OCI-LY3 (cell line): ENCODE measurements at regions not wholly inside any gene's neighbourhood (a gene's known extent, or its start where the extent isn't known, plus 50 kb on each side); places are given as distances from the start of the nearest gene placed in this dataset.

Experiments
- EZH2phosphoT487 ChIP-seq: fragments of 200-600 bp; shearing (Covaris generic); IDR thresholded peaks from 2 replicates; pipeline ENCODE4 v1.6.1; 2018; ENCODE audit warnings: antibody characterized with exemption, mixed run types, low read depth
- TF ChIP-seq, protein P1 (sequence below): fragments of 200-600, 300-600 bp; sonication (generic); IDR thresholded peaks from 2 replicates; pipeline ENCODE4 v1.5.1; 2014; ENCODE audit warnings: antibody characterized with exemption, low read length, low read depth

DNA sequence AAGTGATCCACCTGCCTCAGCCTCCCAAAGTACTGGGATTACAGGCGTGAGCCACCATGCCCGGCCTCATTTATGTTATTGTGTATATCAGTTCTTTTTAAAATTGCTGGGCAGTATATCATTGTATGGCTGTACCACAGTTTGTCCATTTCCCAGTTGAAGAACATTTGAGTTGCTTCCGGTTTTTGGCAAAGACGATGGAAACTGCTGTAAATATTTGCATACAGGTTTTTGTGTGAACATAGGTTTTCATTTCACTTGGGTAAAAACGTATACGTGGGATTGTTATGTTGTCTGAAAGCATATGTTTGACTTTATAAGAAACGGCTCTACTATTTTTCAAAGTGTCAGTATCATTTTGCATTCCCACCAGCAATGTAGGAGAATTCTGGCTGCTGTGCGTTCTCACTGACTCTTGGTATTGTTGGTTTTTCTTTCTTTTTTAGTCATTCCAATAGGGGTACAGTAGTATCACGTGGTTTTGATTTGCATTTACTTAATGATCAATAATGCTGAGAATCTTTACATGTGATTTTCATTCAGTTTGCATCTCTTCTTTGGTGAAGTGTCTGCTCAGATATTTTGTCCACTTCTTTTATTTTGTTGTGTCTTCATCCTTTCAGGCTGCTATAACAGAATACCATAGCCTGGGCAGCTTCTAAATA lies 63.2 kb upstream of the GOT2 start:
- TF ChIP-seq, protein P1, sequence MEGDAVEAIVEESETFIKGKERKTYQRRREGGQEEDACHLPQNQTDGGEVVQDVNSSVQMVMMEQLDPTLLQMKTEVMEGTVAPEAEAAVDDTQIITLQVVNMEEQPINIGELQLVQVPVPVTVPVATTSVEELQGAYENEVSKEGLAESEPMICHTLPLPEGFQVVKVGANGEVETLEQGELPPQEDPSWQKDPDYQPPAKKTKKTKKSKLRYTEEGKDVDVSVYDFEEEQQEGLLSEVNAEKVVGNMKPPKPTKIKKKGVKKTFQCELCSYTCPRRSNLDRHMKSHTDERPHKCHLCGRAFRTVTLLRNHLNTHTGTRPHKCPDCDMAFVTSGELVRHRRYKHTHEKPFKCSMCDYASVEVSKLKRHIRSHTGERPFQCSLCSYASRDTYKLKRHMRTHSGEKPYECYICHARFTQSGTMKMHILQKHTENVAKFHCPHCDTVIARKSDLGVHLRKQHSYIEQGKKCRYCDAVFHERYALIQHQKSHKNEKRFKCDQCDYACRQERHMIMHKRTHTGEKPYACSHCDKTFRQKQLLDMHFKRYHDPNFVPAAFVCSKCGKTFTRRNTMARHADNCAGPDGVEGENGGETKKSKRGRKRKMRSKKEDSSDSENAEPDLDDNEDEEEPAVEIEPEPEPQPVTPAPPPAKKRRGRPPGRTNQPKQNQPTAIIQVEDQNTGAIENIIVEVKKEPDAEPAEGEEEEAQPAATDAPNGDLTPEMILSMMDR = no peak
- TF ChIP-seq EZH2phosphoT487 = no peak
